PC-9 (cell line): ENCODE measurements at regions not wholly inside any gene's neighbourhood (a gene's known extent, or its start where the extent isn't known, plus 50 kb on each side); places are given as distances from the start of the nearest gene placed in this dataset.

Source experiments
- EZH2 ChIP-seq: fragments of 200-600 bp; sonication (generic); IDR thresholded peaks from 2 replicates; pipeline ENCODE4 v1.8.0; 2017; ENCODE audit warnings: antibody characterized with exemption, low read depth
- TF ChIP-seq, protein P1 (sequence below): fragments of 200-600 bp; sonication (generic); conservative IDR thresholded peaks from 2 replicates; pipeline ENCODE4 v1.6.1; 2017; ENCODE audit warnings: mixed run types, antibody characterized with exemption, mild to moderate bottlenecking, moderate library complexity

DNA sequence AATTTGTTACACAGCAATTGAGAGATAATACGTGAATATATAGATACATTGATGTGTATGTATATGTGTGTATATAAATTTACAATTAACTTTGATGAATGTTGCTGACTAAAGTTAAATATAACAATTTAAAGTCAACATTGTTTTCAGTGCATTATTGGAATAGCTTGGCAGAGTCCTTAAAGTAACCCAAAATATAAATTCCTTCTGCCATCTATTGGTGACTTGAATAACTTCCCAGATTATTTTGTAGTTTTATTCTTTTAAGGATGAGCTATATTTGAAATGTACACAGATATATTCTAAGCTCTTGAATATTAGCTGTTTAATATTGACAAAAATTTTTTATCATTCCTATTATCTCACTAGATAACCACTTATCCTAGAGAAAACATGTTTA, 298.2 kb upstream of the FSTL5 start:
- TF ChIP-seq, protein P1, sequence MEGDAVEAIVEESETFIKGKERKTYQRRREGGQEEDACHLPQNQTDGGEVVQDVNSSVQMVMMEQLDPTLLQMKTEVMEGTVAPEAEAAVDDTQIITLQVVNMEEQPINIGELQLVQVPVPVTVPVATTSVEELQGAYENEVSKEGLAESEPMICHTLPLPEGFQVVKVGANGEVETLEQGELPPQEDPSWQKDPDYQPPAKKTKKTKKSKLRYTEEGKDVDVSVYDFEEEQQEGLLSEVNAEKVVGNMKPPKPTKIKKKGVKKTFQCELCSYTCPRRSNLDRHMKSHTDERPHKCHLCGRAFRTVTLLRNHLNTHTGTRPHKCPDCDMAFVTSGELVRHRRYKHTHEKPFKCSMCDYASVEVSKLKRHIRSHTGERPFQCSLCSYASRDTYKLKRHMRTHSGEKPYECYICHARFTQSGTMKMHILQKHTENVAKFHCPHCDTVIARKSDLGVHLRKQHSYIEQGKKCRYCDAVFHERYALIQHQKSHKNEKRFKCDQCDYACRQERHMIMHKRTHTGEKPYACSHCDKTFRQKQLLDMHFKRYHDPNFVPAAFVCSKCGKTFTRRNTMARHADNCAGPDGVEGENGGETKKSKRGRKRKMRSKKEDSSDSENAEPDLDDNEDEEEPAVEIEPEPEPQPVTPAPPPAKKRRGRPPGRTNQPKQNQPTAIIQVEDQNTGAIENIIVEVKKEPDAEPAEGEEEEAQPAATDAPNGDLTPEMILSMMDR: peak; percentile 46
- TF ChIP-seq EZH2: no peak
